Calu3 (cell line): ENCODE measurements at regions not wholly inside any gene's neighbourhood (a gene's known extent, or its start where the extent isn't known, plus 50 kb on each side); places are given as distances from the start of the nearest gene placed in this dataset.

ENCODE experiments used
- BruUV-seq: library from RNA; stranded (reverse); fragments of 400-500 nt; replicated peaks from 2 replicates; lab custom pipeline; 2021; lab: Mats Ljungman, UMichigan
- CTCF ChIA-PET: fragments of 300-600 bp; sonication (Branson Sonifier 250); formaldehyde crosslinking; loops from one replicate; lab custom pipeline; 2022; ENCODE audit warnings: antibody characterized with exemption; lab: Charles Lee
- DNase-seq: peaks from one replicate; pipeline ENCODE4 v3.0.0; 2022
- H3K27ac Mint-ChIP-seq: one replicate; pipeline ENCODE4 v1.8.0; 2022; ENCODE audit warnings: mixed read lengths; ENCODE audit not compliant: unreplicated experiment
- H3K27me3 Mint-ChIP-seq: one replicate; pipeline ENCODE4 v1.8.0; 2022; ENCODE audit warnings: mixed read lengths; ENCODE audit not compliant: unreplicated experiment
- H3K36me3 Mint-ChIP-seq: one replicate; pipeline ENCODE4 v1.8.0; 2022; ENCODE audit warnings: mild to moderate bottlenecking, moderate library complexity, mixed read lengths; ENCODE audit not compliant: insufficient read depth, unreplicated experiment
- H3K4me1 Mint-ChIP-seq: one replicate; pipeline ENCODE4 v1.8.0; 2022; ENCODE audit warnings: mild to moderate bottlenecking, low read depth, mixed read lengths; ENCODE audit not compliant: unreplicated experiment
- H3K4me3 Mint-ChIP-seq: one replicate; pipeline ENCODE4 v1.8.0; 2022; ENCODE audit warnings: mild to moderate bottlenecking, low read depth, moderate library complexity, mixed read lengths; ENCODE audit not compliant: unreplicated experiment
- H3K9me3 Mint-ChIP-seq: one replicate; pipeline ENCODE4 v1.8.0; 2022; ENCODE audit warnings: low read depth, mixed read lengths; ENCODE audit not compliant: unreplicated experiment
- intact Hi-C: fragments of 100-400 bp; cut with micrococcal nuclease; formaldehyde crosslinking; loops from one replicate; pipeline ENCODE4 v1.10.0; 2022; ENCODE audit not compliant: unreplicated experiment
- TF ChIP-seq, protein P1 (sequence below): fragments of 200-600 bp; IDR thresholded peaks from one replicate; pipeline ENCODE4 v1.8.0; 2022; ENCODE audit warnings: antibody characterized with exemption; ENCODE audit not compliant: unreplicated experiment

DNA sequence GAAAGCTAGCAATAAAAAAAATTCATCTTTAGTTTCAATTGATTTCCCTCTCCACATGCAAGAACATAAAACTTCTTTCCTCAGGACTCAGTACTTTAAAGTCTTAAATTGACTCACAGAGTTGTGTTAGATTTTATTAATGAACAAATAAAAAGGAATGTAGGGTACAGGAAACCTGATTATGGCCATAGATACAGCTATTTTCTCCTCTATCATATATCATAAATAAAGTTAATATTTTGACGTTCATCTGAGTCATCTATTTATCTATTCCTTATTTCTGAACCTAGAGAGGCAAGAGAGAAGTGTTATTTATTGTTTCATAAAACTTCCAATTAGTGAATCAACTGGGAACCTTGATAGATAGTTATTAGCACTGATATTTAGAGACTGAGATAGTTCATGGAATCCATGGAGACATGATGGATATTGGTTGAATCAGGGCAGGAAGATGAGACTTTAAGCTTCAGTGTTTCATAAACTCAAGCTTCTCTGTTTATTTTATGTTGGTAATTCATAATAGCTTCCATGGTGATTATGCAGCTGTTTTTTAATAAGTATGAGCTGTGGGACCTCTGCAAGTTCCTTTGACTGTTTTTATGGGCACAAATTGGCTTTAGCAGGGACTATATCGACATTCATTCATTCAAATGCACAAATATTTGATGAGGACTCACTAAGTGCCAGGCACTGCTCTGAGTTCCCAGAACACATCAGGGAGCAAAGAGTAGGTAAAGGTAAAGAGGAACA is 143.5 kb upstream of the TGFBR2 start:
- H3K27me3 Mint-ChIP-seq: no peaks in the 10 kb centered on the region
- peaks cover 3% of the 10 kb centered on the region for H3K9me3 Mint-ChIP-seq
- no TSS peak for BruUV-seq
- no peak overlapping the region for H3K4me3 Mint-ChIP-seq
- intact Hi-C loops: no loop called here
- H3K36me3 Mint-ChIP-seq: no peaks in the 10 kb centered on the region
- CTCF ChIA-PET: no interaction called here
- no peak for DNase-seq
- TF ChIP-seq, protein P1, sequence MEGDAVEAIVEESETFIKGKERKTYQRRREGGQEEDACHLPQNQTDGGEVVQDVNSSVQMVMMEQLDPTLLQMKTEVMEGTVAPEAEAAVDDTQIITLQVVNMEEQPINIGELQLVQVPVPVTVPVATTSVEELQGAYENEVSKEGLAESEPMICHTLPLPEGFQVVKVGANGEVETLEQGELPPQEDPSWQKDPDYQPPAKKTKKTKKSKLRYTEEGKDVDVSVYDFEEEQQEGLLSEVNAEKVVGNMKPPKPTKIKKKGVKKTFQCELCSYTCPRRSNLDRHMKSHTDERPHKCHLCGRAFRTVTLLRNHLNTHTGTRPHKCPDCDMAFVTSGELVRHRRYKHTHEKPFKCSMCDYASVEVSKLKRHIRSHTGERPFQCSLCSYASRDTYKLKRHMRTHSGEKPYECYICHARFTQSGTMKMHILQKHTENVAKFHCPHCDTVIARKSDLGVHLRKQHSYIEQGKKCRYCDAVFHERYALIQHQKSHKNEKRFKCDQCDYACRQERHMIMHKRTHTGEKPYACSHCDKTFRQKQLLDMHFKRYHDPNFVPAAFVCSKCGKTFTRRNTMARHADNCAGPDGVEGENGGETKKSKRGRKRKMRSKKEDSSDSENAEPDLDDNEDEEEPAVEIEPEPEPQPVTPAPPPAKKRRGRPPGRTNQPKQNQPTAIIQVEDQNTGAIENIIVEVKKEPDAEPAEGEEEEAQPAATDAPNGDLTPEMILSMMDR: no peak
- peaks cover 4% of the 10 kb centered on the region for H3K4me1 Mint-ChIP-seq
- no peak overlapping the region for H3K27ac Mint-ChIP-seq

DNA sequence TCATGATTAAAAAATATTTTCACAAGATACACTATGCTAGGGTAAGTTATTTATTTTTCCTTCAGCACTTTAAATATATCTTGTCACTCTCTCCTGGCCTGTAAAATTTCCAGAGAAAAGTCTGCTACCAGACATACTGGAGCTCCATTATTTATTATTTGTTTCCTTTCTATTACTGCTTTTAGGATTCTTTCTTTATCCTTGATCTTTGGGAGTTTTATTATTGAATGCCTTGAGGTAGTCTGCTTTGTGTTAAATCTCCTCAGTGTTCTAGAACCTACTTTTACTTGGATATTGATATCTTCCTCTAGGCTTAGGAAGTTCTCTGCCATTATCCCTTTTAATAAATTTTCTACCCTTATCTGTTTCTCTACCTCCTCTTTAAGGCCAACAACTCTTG is 142.0 kb upstream of the TGFBR2 start:
- Mint-ChIP-seq H3K4me1 (peaks cover 13% of the 10 kb centered on the region), H3K27ac (no peak overlapping the region), H3K9me3 (peaks cover 3% of the 10 kb centered on the region), H3K27me3 (no peaks in the 10 kb centered on the region), H3K4me3 (no peak overlapping the region), H3K36me3 (no peaks in the 10 kb centered on the region)
- CTCF ChIA-PET: no interaction called here
- intact Hi-C loops: no loop called here
- TF ChIP-seq, protein P1: no peak
- DNase-seq: no peak
- BruUV-seq: no TSS peak

DNA sequence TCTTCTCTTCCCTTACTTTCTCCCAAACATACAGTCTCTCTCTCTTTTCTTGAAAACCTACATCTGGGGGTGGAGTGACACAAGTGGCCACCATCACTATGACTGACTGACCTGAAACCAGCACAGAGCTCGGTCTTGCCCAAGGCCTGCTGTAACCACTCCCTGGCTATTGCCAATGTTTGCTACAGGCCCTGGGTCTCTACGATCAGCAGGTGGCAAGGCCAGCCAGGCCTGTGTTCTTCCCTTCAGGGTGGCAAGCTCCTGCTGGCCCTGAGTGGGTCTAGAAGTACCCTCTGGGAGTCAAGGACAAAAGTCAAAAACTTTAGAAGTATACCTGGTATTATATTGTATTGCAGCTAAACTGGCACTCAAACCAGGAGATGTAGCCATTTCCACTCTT is 140.9 kb upstream of the TGFBR2 start:
- Mint-ChIP-seq H3K27me3 (no peaks in the 10 kb centered on the region), H3K9me3 (no peaks in the 10 kb centered on the region), H3K4me1 (peaks cover 13% of the 10 kb centered on the region), H3K4me3 (no peak overlapping the region), H3K27ac (no peak overlapping the region), H3K36me3 (no peaks in the 10 kb centered on the region)
- no TSS peak for BruUV-seq
- TF ChIP-seq, protein P1: no peak
- CTCF ChIA-PET: no interaction called here
- no peak for DNase-seq
- intact Hi-C loops: no loop called here

DNA sequence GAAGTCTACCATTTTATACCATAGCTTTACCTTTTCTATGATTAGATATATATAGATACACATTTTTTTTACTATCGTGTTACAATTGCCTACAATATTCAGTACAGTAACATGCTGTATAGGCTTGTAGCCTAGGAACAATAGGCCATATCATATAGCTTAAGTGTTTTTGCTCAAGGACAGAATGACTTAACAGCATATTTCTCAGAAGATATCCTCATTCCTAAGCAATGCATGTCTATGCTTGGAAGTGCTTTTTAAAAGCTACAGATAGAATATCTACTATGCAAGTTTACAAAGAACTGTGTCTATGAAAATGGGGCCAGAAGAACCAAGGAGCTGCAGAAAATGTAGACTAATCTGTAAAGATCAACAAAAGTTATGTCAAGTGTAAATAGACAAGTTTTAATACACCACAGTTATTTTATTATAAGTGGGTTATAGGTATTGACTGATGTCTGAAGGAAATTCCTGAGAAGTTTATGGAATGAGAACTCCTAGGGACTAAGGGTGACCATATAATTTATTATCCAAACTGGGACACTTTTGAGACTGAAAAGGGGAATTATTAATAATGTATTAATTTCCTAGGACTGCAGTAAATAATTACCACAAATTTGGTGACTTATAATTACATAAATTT is 138.7 kb upstream of the TGFBR2 start:
- Mint-ChIP-seq H3K36me3 (no peaks in the 10 kb centered on the region), H3K9me3 (no peaks in the 10 kb centered on the region), H3K27me3 (no peaks in the 10 kb centered on the region), H3K27ac (no peak overlapping the region), H3K4me1 (peaks cover 13% of the 10 kb centered on the region), H3K4me3 (no peak overlapping the region)
- CTCF ChIA-PET: interaction anchor here (0.6 to 0.8 kb wide), 2 partner anchors 9 to 445 kb away, joined by 3 to 5 read pairs; no protein-coding TSS in a partner anchor
- BruUV-seq: no TSS peak
- TF ChIP-seq, protein P1: no peak
- DNase-seq: no peak
- intact Hi-C loops: no loop called here
